ENCODE measurements at regions not wholly inside any gene's neighbourhood (a gene's known extent, or its start where the extent isn't known, plus 50 kb on each side); places are given as distances from the start of the nearest gene placed in this dataset.

DNA sequence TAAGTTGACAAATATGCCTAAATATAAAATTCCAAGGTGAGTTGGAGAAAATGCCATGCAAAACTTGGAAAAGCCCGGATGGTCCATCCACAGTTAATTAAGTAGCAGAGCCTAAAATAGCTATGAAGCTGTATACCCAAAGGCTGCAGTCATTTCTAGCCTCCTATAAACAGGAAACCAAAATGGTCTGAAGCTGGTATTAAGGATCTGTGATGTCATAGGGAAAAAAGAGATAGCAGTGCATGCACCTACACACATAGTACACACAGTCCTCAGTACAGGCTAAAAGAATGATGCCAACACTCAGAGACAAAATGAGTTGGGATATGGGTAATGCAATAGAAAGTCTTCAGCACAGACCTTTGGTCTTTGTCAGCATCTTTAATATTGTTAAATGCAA lies 736.9 kb downstream of the EFNB2 start:
- Histone ChIP-seq H3K4me1 (ENCODE audit: control insufficient read depth, insufficient read depth, low read length) (no peaks in the 10 kb centered on the region), H4K91ac (ENCODE audit: insufficient read depth, low read depth, low read length) (no peak overlapping the region), H3K9ac (ENCODE audit: low read depth, low read length) (no peak overlapping the region), H4K8ac (ENCODE audit: low read depth in 2 of 2, low read length in 2 of 2) (no peak overlapping the region), H2AFZ (replicated peaks; ENCODE audit: low read length, poor library complexity) (no peak overlapping the region), H4K5ac (ENCODE audit: low read depth, low read length) (no peak overlapping the region), H2BK15ac (ENCODE audit: low read depth, low read length) (no peak overlapping the region), H3K4ac (ENCODE audit: low read depth, low read length) (no peak overlapping the region), H3K9me1 (ENCODE audit: insufficient read depth, low read length) (no peaks in the 10 kb centered on the region), H2BK20ac (ENCODE audit: low read depth, low read length) (no peak overlapping the region), H3K4me3 (ENCODE audit: insufficient read depth, low read depth, low read length) (no peak overlapping the region), H3K27me3 (ENCODE audit: control insufficient read depth, insufficient read depth, low read length) (no peaks in the 10 kb centered on the region), H3K36me3 (ENCODE audit: control insufficient read depth, insufficient read depth, low read length) (no peaks in the 10 kb centered on the region), H3K79me1 (ENCODE audit: low read depth in 1 of 2, low read length in 2 of 2) (no peaks in the 10 kb centered on the region), H2BK120ac (ENCODE audit: low read depth, low read length) (no peak overlapping the region), H3K4me2 (ENCODE audit: low read depth, low read length) (no peak overlapping the region), H3K14ac (replicated peaks; ENCODE audit: low read depth, low read length) (no peak overlapping the region), H3K18ac (ENCODE audit: low read depth, low read length) (no peak overlapping the region), H3K9me3 (ENCODE audit: control insufficient read depth, insufficient read depth, low read length) (no peaks in the 10 kb centered on the region), H2AK5ac (ENCODE audit: low read depth, low read length) (no peak overlapping the region), H3K27ac (ENCODE audit: insufficient read depth, low read length) (no peak overlapping the region), H3K56ac (ENCODE audit: extremely low read depth, insufficient read depth, low read length) (no peak overlapping the region), H2AK9ac (replicated peaks; ENCODE audit: low read depth, low read length, poor library complexity) (no peak overlapping the region), H2BK5ac (ENCODE audit: low read depth, low read length, poor library complexity, severe bottlenecking) (no peak overlapping the region), H3K23ac (ENCODE audit: low read depth, low read length) (no peak overlapping the region), H4K20me1 (ENCODE audit: insufficient read depth, low read length) (no peaks in the 10 kb centered on the region)
- ChIA-PET POLR2A (ENCODE audit: unreplicated experiment) (no interaction called here), CTCF (no interaction called here)
- DNase-seq (no peak), ATAC-seq (ENCODE audit: low read depth) (no peak)
- intact Hi-C loops (cut with micrococcal nuclease): no loop called here
- in situ Hi-C loops (cut with MboI; ENCODE audit: low sequenced_read_pairs): no loop called here
- WGBS, 2 experiments (ENCODE audit: extremely low coverage in 2 of 2, insufficient read length in 1 of 2): no CpG with 5 or more reads among the region's 1 CpG
- no TSS peak for BruUV-seq (replicated peaks)
- dilution Hi-C loops (cut with HindIII; ENCODE audit: low sequenced_read_pairs, unreplicated experiment): no loop called here
- TF ChIP-seq MAZ (IDR thresholded peaks at IDR 0.05; ENCODE audit: borderline replicate concordance, low read depth, low read length) (no peak), RAD21 (IDR thresholded peaks at IDR 0.05; ENCODE audit: low read length) (no peak), FOS (IDR thresholded peaks at IDR 0.05; ENCODE audit: low read depth, low read length) (no peak), CHD1 (IDR thresholded peaks at IDR 0.05; ENCODE audit: low read depth, low read length) (no peak), SMC3 (IDR thresholded peaks at IDR 0.05; ENCODE audit: low read depth, low read length) (no peak), CEBPB (IDR thresholded peaks at IDR 0.05; ENCODE audit: low read depth, low read length) (no peak), BHLHE40 (IDR thresholded peaks at IDR 0.05; ENCODE audit: low read depth, low read length) (no peak), POLR2A (IDR thresholded peaks at IDR 0.05; ENCODE audit: low read depth, low read length) (no peak), NFE2L2 (IDR thresholded peaks at IDR 0.05; ENCODE audit: low read depth, low read length) (no peak), MAFK (IDR thresholded peaks at IDR 0.05; ENCODE audit: low read depth, low read length) (no peak), RFX5 (IDR thresholded peaks at IDR 0.05; ENCODE audit: low read depth, low read length) (no peak), RCOR1 (IDR thresholded peaks at IDR 0.05; ENCODE audit: insufficient replicate concordance, low read length) (no peak), MXI1 (IDR thresholded peaks at IDR 0.05; ENCODE audit: borderline replicate concordance, low read depth, low read length) (no peak)
- TF ChIP-seq, protein P1, sequence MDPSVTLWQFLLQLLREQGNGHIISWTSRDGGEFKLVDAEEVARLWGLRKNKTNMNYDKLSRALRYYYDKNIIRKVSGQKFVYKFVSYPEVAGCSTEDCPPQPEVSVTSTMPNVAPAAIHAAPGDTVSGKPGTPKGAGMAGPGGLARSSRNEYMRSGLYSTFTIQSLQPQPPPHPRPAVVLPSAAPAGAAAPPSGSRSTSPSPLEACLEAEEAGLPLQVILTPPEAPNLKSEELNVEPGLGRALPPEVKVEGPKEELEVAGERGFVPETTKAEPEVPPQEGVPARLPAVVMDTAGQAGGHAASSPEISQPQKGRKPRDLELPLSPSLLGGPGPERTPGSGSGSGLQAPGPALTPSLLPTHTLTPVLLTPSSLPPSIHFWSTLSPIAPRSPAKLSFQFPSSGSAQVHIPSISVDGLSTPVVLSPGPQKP (IDR thresholded peaks at IDR 0.05; ENCODE audit: borderline replicate concordance, low read depth, low read length): no peak
- TF ChIP-seq, protein P2, sequence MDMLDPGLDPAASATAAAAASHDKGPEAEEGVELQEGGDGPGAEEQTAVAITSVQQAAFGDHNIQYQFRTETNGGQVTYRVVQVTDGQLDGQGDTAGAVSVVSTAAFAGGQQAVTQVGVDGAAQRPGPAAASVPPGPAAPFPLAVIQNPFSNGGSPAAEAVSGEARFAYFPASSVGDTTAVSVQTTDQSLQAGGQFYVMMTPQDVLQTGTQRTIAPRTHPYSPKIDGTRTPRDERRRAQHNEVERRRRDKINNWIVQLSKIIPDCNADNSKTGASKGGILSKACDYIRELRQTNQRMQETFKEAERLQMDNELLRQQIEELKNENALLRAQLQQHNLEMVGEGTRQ (IDR thresholded peaks at IDR 0.05; ENCODE audit: low read depth, low read length): no peak
- TF ChIP-seq, protein P3, sequence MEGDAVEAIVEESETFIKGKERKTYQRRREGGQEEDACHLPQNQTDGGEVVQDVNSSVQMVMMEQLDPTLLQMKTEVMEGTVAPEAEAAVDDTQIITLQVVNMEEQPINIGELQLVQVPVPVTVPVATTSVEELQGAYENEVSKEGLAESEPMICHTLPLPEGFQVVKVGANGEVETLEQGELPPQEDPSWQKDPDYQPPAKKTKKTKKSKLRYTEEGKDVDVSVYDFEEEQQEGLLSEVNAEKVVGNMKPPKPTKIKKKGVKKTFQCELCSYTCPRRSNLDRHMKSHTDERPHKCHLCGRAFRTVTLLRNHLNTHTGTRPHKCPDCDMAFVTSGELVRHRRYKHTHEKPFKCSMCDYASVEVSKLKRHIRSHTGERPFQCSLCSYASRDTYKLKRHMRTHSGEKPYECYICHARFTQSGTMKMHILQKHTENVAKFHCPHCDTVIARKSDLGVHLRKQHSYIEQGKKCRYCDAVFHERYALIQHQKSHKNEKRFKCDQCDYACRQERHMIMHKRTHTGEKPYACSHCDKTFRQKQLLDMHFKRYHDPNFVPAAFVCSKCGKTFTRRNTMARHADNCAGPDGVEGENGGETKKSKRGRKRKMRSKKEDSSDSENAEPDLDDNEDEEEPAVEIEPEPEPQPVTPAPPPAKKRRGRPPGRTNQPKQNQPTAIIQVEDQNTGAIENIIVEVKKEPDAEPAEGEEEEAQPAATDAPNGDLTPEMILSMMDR (conservative IDR thresholded peaks at IDR 0.05; ENCODE audit: low read depth, low read length): no peak

Measured in IMR-90 (cell line).